ENCODE measurements at regions not wholly inside any gene's neighbourhood (a gene's known extent, or its start where the extent isn't known, plus 50 kb on each side); places are given as distances from the start of the nearest gene placed in this dataset.

- intact Hi-C loops (cut with micrococcal nuclease), result no loop called here
- H3K27me3 Mint-ChIP-seq (ENCODE audit: low read depth in 3 of 3), result no peaks in the 10 kb centered on the region
- Histone ChIP-seq H2AFZ (ENCODE audit: insufficient read depth, low read depth, low read length, poor library complexity, severe bottlenecking) (no peak overlapping the region), H3K9me3 (replicated peaks in 1 of 2; ENCODE audit: control insufficient read depth in 1 of 2, insufficient read depth in 1 of 2, low read length in 2 of 2) (no peaks in the 10 kb centered on the region), H3K27me3 (ENCODE audit: control insufficient read depth in 2 of 2, insufficient read depth in 2 of 2, low read length in 2 of 2) (no peaks in the 10 kb centered on the region), H3K4me2 (replicated peaks; ENCODE audit: extremely low read depth, low read length, poor library complexity, severe bottlenecking) (no peak overlapping the region), H3K4me3 (replicated peaks in 1 of 3; ENCODE audit: low read depth in 2 of 3, low read length in 3 of 3) (no peak overlapping the region), H3K4me1 (ENCODE audit: control insufficient read depth in 1 of 2, insufficient read depth in 2 of 2, low read length in 2 of 2) (no peaks in the 10 kb centered on the region), H3K27ac (ENCODE audit: low read depth in 1 of 2, low read length in 2 of 2) (no peak overlapping the region), H3K36me3 (replicated peaks in 1 of 2; ENCODE audit: control insufficient read depth in 1 of 2, insufficient read depth in 2 of 2, low read length in 2 of 2) (no peaks in the 10 kb centered on the region), H3K9ac (ENCODE audit: insufficient read depth, low read length, poor library complexity, severe bottlenecking) (no peak overlapping the region), H3K79me2 (ENCODE audit: insufficient read depth, low read length) (no peaks in the 10 kb centered on the region), H4K20me1 (ENCODE audit: insufficient read depth, low read length) (no peaks in the 10 kb centered on the region)
- TF ChIP-seq CTCF (IDR thresholded peaks at IDR 0.05), result no peak
- H3K36me3 Mint-ChIP-seq, result no peaks in the 10 kb centered on the region
- no peak for DNase-seq
- WGBS (ENCODE audit: insufficient coverage), result 50% methylated on average over 1 of the region's 2 CpGs
- H3K9me3 Mint-ChIP-seq, result peaks cover 0 to 4% (median 0%) of the 10 kb centered on the region in 7 donors
- H3K4me1 Mint-ChIP-seq, result no peaks in the 10 kb centered on the region
- no peak overlapping the region for H3K4me3 Mint-ChIP-seq
- no peak overlapping the region for H3K27ac Mint-ChIP-seq
Measured at GRCh38 chr18:27491772-27492171, 306.7 kb upstream of the CHST9 start.

- DNase-seq, result no peak
- intact Hi-C loops (cut with micrococcal nuclease), result no loop called here
- no peak overlapping the region for H3K27ac ChIP-seq (ENCODE audit: low read depth in 1 of 2, low read length in 2 of 2)
Measured at GRCh38 chr18:27483276-27483675, 298.2 kb upstream of the CHST9 start.

More at GRCh38 chr18:27483276-27483675, 298.2 kb upstream of the CHST9 start:
- H3K4me3 Mint-ChIP-seq, result no peak overlapping the region
- Histone ChIP-seq H2AFZ (ENCODE audit: insufficient read depth, low read depth, low read length, poor library complexity, severe bottlenecking) (no peak overlapping the region), H3K4me1 (ENCODE audit: control insufficient read depth in 1 of 2, insufficient read depth in 2 of 2, low read length in 2 of 2) (no peaks in the 10 kb centered on the region), H4K20me1 (ENCODE audit: insufficient read depth, low read length) (no peaks in the 10 kb centered on the region), H3K79me2 (ENCODE audit: insufficient read depth, low read length) (no peaks in the 10 kb centered on the region), H3K9ac (ENCODE audit: insufficient read depth, low read length, poor library complexity, severe bottlenecking) (no peak overlapping the region), H3K27me3 (ENCODE audit: control insufficient read depth in 2 of 2, insufficient read depth in 2 of 2, low read length in 2 of 2) (no peaks in the 10 kb centered on the region), H3K36me3 (replicated peaks in 1 of 2; ENCODE audit: control insufficient read depth in 1 of 2, insufficient read depth in 2 of 2, low read length in 2 of 2) (no peaks in the 10 kb centered on the region), H3K4me2 (replicated peaks; ENCODE audit: extremely low read depth, low read length, poor library complexity, severe bottlenecking) (no peak overlapping the region), H3K9me3 (replicated peaks in 1 of 2; ENCODE audit: control insufficient read depth in 1 of 2, insufficient read depth in 1 of 2, low read length in 2 of 2) (no peaks in the 10 kb centered on the region), H3K4me3 (replicated peaks in 1 of 3; ENCODE audit: low read depth in 2 of 3, low read length in 3 of 3) (no peak overlapping the region)
- no peak for TF ChIP-seq CTCF (IDR thresholded peaks at IDR 0.05)
- peaks cover 0 to 6% (median 0%) of the 10 kb centered on the region in 7 donors for H3K9me3 Mint-ChIP-seq
- H3K27me3 Mint-ChIP-seq (ENCODE audit: low read depth in 3 of 3), result no peaks in the 10 kb centered on the region
- H3K4me1 Mint-ChIP-seq, result no peaks in the 10 kb centered on the region
- no peaks in the 10 kb centered on the region for H3K36me3 Mint-ChIP-seq
- no peak overlapping the region for H3K27ac Mint-ChIP-seq
- 46% methylated on average over 2 of the region's 4 CpGs for WGBS (ENCODE audit: insufficient coverage)
